ENCODE measurements at regions not wholly inside any gene's neighbourhood (a gene's known extent, or its start where the extent isn't known, plus 50 kb on each side); places are given as distances from the start of the nearest gene placed in this dataset.
"Not testable (repeated sequence)": the region's sequence is repeated elsewhere in the genome, so short reads cannot be mapped to it uniquely, and the experiment has no call there.

GRCh38 chr1:121052081-121052660 is 132.0 kb downstream of the FAM72B start:
- not testable (repeated sequence) for FAIRE-seq

DNA sequence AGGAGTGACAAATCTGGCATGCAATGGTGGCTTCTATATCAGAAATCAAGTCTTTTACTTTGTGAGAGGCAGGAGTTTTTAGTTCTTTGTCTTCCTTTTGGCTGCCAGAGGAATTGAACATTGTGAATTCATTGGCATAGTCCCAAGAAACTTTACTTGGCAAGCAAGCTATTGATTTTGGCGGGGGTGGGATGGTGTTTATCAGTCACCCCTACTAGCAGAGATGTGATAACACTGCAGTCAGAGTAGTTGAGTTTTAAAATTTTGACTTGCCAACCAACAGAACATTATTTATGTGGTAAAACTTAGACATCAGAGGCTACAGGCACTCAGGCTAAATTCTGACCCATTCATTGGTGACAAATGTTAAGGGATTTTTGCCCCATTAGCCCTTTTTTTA is 129.2 kb downstream of the FAM72B start:
- FAIRE-seq, result not testable (repeated sequence)

DNA sequence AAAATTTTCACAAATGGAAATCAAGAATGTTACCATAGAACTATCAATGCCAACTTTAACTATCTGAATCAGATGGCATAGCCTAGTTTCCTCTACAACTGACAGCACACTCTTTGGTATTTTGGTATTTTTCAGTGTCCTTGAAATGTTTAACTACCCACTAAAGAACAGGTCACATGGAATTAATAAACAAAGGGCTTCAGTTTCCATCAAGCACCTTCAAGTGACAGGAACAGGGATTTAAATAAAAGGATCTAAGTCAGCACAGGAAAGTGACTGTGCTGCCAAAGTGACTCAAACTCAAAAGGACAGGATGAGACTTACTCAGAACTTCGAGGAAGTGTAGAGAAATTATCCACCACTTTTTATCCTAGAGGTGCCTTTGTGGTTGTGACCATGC is 117.2 kb downstream of the FAM72B start:
- not testable (repeated sequence) for FAIRE-seq

GRCh38 chr1:121068738-121069499 is 115.2 kb downstream of the FAM72B start:
- FAIRE-seq, result not testable (repeated sequence)

DNA sequence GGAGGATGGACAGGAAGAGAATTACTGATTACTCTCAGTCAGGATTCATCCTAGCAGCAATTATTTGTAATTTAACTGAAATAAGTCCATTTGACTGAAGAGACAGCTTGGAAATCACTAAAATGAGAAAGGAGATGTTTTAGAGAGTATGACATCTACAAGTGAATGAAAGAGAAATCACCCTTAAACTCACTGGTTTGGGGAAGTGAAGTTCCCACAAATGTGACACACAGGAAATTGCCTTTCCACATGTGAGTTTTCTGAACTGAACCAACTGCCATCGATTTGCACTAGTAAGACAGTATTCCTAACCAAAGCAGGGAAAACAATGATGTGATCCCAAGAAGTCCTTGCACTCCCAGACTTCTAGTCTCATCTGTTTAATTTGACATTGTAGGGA is 110.3 kb downstream of the FAM72B start:
- FAIRE-seq, result not testable (repeated sequence)

DNA sequence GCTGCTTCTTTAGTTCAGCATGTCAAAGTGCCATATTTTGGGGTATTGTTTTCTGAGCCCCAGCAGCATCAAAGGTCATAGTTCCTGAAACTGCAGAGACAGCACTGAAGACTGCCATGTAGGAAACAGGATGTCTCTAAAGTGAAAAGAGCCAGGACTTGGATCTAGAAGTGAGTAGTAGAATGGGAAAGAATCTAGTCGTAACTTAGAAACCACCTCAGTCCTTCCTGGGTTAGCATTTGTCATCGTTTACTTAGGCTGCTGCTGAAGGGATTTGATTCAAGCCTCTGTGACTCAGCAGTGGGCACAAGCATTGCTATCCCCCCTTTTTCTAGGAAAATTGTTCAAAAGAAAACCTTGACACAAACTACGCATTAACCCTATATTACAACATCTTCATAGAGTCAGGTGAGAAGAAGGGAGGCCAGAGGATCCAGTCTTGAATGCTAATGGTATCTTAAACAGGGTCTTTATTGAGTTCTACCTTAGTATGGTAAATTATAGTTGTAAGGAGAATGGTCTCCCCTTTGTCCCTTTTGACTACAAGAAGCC is 108.8 kb downstream of the FAM72B start:
- not testable (repeated sequence) for FAIRE-seq

DNA sequence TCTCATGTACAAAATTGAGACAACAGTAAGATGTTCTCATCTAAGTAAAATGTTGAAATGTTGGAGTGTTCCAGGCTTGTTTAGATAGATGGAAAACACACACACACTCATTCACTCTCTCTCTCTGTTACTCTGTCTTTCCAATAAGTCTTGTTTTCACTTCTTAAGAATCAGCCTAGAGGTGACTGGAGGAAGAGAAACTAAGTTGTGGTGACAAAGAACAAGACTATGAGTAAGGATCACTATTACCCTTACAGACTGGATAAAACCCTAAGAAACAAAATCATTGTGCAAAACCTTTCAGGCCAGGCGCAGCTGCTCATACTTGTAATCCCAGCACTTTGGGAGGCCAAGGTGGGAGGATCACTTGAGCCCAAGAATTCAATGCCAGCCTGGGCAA is 107.5 kb downstream of the FAM72B start:
- FAIRE-seq, result not testable (repeated sequence)

DNA sequence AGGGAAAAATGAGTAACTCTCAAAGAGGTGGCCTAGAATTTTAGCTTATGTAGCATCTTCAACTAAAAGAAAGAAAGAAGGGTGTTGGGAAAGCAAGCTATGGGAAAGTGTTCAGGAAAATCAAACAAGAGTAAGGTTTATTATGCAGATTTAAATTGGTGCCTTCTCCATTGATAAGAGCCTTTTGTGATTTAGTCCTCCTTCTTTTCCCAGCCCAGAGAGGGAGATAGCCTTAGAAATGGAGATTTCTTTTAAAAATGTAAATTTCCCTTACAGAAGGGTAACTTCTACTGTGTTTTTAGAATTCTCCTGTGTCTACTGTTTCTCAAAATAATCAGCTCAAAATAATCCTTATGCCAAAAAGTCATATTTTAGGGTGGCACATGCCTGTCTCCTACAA is 104.5 kb downstream of the FAM72B start:
- FAIRE-seq, result not testable (repeated sequence)

DNA sequence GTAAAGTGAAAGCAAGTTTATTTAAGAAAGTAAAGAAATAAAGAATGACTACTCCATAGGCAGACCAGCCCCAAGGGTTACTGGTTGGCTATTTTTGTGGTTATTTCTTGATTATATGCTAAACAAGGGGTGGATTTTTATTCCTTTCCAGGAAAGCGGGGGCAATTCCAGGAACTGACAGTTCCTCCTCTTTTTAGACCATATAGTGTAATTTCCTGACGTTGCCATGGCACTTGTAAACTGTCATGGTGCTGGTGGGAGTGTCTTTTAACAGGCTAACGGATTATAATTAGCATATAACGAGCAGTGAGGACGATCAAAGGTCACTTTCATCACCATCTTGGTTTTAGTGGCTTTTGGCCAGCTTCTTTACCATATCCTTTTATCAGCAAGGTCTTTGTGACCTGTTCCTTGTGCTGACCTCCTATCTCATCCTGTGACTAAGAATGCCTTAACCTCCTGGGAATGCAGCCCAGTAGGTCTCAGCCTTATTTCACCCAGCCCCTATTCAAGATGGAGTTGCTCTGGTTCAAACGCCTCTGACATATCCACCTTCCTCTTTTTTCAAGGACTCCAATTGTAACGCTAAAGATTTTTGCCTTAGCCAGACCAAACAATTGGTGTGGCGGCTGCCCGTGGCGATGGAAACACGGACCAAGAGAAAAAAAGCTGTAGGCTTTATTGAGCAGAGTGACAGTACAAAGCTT is 103.8 kb downstream of the FAM72B start:
- FAIRE-seq, result not testable (repeated sequence)

DNA sequence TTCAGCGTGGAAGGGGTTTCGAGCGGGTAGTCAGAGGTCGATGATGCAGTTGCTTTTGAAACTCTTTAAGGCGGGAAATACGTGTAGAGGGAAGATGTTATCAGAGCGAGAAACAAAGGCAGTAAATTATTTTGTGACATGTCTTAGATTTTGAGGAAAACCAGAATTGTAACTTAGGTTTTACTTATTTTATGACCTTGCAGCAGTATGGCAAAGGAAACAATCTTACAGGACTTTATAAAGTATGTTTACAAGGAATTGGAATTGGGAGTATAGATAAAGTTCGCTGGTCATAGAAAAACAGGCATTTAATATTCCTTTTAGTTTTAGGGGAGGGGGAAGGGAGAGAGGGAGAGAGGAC is 103.3 kb downstream of the FAM72B start:
- not testable (repeated sequence) for FAIRE-seq

- not testable (repeated sequence) for FAIRE-seq
Observed at GRCh38 chr1:121081625-121082199, 102.4 kb downstream of the FAM72B start.

- FAIRE-seq, result not testable (repeated sequence)
Observed at GRCh38 chr1:121082995-121083394, 101.1 kb downstream of the FAM72B start.

GRCh38 chr1:121086249-121086648 is 97.9 kb downstream of the FAM72B start:
- not testable (repeated sequence) for FAIRE-seq

DNA sequence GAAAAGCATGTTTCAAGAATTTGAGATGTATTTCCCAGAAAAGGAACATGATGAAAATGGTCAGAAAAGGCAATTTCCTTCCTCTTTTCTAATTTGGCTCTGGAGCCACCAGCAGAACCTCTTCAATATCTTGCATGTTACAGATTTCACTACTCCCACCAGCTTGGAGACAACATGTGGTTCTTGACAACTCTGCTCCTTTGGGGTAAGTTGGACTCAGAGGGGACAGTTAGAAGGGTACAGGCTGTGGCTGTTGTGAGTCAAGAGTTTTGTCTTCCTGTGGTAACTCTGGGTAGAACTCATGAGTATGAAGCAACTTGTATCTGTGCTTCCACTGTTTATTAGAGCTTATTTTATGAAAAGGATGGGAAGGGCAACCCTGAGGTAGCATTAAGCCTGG is 96.9 kb downstream of the FAM72B start:
- FAIRE-seq, result not testable (repeated sequence)

DNA sequence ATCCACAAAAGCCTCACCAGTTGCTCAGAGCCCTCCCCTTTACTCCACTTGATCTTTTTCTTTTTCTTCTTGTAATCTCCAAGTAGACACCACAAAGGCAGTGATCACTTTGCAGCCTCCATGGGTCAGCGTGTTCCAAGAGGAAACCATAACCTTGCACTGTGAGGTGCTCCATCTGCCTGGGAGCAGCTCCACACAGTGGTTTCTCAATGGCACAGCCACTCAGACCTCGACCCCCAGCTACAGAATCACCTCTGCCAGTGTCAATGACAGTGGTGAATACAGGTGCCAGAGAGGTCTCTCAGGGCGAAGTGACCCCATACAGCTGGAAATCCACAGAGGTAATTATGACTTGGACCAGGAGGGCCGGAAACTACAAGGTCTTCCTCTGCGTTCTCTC is 95.6 kb downstream of the FAM72B start:
- FAIRE-seq, result not testable (repeated sequence)

DNA sequence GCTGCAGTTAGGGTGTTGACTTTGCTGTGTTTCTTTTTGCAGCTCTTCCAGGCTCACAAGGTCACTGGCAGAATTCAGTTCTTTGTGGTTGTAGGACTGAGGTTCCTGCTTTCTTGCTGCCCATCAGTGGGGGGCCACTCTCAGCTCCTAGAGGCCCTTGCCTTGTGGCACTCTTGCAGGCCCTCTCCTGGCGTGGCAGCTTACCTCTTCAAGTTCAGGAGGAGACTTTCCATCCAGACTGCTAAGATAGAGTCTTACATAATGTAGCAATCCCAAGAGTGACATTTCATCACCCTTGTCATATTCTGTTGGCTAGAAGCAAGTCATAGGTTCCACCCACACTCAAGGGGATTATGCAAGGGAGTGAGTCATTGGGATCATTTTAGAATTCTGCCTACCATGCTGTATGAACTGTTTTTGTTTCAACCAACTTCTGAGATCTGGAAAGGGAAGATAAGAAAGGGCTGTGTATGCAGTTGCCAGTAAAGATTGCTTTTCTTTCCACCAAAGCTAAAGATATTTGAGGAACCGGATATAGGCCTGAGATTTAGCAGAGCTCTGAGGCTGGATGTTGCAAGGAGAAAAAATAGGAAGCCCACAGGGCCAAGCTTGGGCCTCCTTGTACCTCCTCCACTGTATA is 91.7 kb downstream of the FAM72B start:
- FAIRE-seq, result not testable (repeated sequence)

GRCh38 chr1:121095014-121095413 is 89.1 kb downstream of the FAM72B start:
- FAIRE-seq, result not testable (repeated sequence)

GRCh38 chr1:121097127-121097866 is 86.8 kb downstream of the FAM72B start:
- FAIRE-seq, result peak; percentile 57

DNA sequence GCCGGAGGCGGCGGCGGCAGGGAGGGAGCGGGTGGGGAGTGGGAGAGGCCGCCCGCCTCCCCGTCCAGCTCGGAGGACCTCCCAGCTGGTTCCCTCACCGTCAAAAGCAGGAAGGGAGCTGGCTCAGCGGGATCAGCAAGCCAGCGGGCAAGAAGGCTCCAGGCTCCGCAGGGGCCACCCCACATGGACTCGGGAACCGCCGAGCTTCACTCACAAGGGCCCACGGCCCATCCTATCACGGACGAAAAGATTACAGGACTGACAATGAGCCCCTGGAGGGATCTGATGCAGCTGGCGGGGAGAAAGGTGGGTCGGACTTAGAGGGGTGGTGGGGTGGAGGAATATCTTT is 86.3 kb downstream of the FAM72B start:
- FAIRE-seq, result not testable (repeated sequence)

DNA sequence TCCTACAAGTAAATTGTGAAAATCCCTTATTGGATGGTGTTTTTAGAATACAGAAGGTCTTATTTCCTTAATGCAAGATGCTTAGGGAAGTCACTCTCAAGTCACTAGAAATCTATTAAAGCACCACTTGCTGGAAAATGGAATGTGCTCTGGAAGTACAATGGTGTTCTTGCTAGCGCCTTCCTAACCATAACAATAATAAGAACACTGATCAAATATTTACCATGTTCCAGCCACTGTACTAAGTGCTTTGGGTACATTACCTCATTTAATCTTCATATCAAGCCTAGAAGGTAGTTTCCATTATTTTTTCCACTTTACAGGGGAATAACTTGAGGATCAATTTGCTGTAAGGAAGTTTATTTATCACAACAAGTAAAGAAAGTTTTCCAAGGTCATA is 75.1 kb downstream of the FAM72B start:
- not testable (repeated sequence) for FAIRE-seq

GRCh38 chr1:121116522-121117297 is 67.4 kb downstream of the FAM72B start:
- not testable (repeated sequence) for FAIRE-seq

Data from endometrium (tissue), 2 donors.